GM23338 (cell line): ENCODE measurements at regions not wholly inside any gene's neighbourhood (a gene's known extent, or its start where the extent isn't known, plus 50 kb on each side); places are given as distances from the start of the nearest gene placed in this dataset.

Experiments used
- ATAC-seq: fragments of 200-7000 bp; cut with Tn5 transposase; 3 replicates; pipeline ENCODE4 v1.9.1; 2020
- DNase-seq: peaks from one replicate; pipeline ENCODE4 v3.0.0-alpha.2; 2015; ENCODE audit warnings: low spot score
- H2AFZ ChIP-seq: fragments of 200-600 bp; sonication (generic); 2 replicates; pipeline ENCODE4 v1.8.0; 2016; ENCODE audit warnings: antibody characterized with exemption, mild to moderate bottlenecking, moderate library complexity
- H3F3A ChIP-seq: fragments of 200-600 bp; sonication (generic); replicated peaks from 2 replicates; pipeline ENCODE4 v1.8.0; 2017; ENCODE audit warnings: antibody characterized with exemption, mixed run types, low read depth
- H3K27ac ChIP-seq: fragments of 200-600 bp; sonication (generic); 2 replicates; pipeline ENCODE4 v1.6.1; 2016; ENCODE audit warnings: low read depth
- H3K27me3 ChIP-seq: fragments of 200-600 bp; sonication (generic); 2 replicates; pipeline ENCODE4 v1.8.0; 2016; ENCODE audit warnings: mild to moderate bottlenecking, mixed run types, moderate library complexity; ENCODE audit not compliant: insufficient read depth
- H3K36me3 ChIP-seq: fragments of 200-600 bp; sonication (generic); 2 replicates; pipeline ENCODE4 v1.8.0; 2016; ENCODE audit warnings: mild to moderate bottlenecking; ENCODE audit not compliant: insufficient read depth
- H3K4me1 ChIP-seq: fragments of 200-600 bp; sonication (generic); 2 replicates; pipeline ENCODE4 v1.8.0; 2016; ENCODE audit warnings: mild to moderate bottlenecking, moderate library complexity; ENCODE audit not compliant: insufficient read depth
- H3K4me2 ChIP-seq: fragments of 200-600 bp; sonication (generic); 2 replicates; pipeline ENCODE4 v1.7.1; 2017; ENCODE audit warnings: mixed run types
- H3K4me3 ChIP-seq: fragments of 200-600 bp; sonication (generic); 2 replicates; pipeline ENCODE4 v1.6.1; 2016; ENCODE audit warnings: mixed run types
- H3K79me2 ChIP-seq: fragments of 200-600 bp; sonication (generic); replicated peaks from 2 replicates; pipeline ENCODE4 v1.8.0; 2017; ENCODE audit warnings: mild to moderate bottlenecking; ENCODE audit not compliant: insufficient read depth
- H3K9me2 ChIP-seq: fragments of 200-600 bp; sonication (generic); 2 replicates; pipeline ENCODE4 v1.8.0; 2017; ENCODE audit not compliant: insufficient read depth
- H4K20me1 ChIP-seq: fragments of 200-600 bp; sonication (generic); replicated peaks from 2 replicates; pipeline ENCODE4 v1.8.0; 2017; ENCODE audit warnings: mild to moderate bottlenecking; ENCODE audit not compliant: insufficient read depth
- H3K27ac Mint-ChIP-seq: 2 replicates; pipeline ENCODE4 v1.8.0; 2020; ENCODE audit warnings: inconsistent platforms, mild to moderate bottlenecking, moderate library complexity, mixed read lengths
- H3K27me3 Mint-ChIP-seq: 3 replicates; pipeline ENCODE4 v1.8.0; 2022; ENCODE audit warnings: low read depth, mild to moderate bottlenecking, moderate library complexity, mixed read lengths, inconsistent platforms; ENCODE audit not compliant: insufficient read depth, poor library complexity
- H3K36me3 Mint-ChIP-seq: 3 replicates; pipeline ENCODE4 v1.8.0; 2021; ENCODE audit warnings: low read depth, mild to moderate bottlenecking, inconsistent platforms, moderate library complexity, mixed read lengths
- H3K4me1 Mint-ChIP-seq: 3 replicates; pipeline ENCODE4 v1.8.0; 2020; ENCODE audit warnings: mild to moderate bottlenecking, inconsistent platforms, mixed read lengths
- H3K4me3 Mint-ChIP-seq: 3 replicates; pipeline ENCODE4 v1.8.0; 2021; ENCODE audit warnings: moderate library complexity, mild to moderate bottlenecking, inconsistent platforms, mixed read lengths
- H3K9me3 Mint-ChIP-seq: 3 replicates; pipeline ENCODE4 v1.8.0; 2020; ENCODE audit warnings: moderate library complexity, mild to moderate bottlenecking, inconsistent platforms, mixed read lengths
- NANOG ChIP-seq: IDR thresholded peaks from 2 replicates; pipeline ENCODE4 v1.6.1; 2016; ENCODE audit warnings: antibody characterized with exemption, borderline replicate concordance
- POLR2AphosphoS5 ChIP-seq: IDR thresholded peaks from 2 replicates; pipeline ENCODE4 v1.6.1; 2016; ENCODE audit warnings: antibody characterized with exemption, low read depth
- TF ChIP-seq, protein P1 (sequence below): fragments of 250-450 bp; sonication (Bioruptor Pico); IDR thresholded peaks from 2 replicates; pipeline ENCODE4 v1.5.0; 2020; ENCODE audit warnings: mild to moderate bottlenecking, moderate library complexity
- TF ChIP-seq, protein P2 (sequence below): IDR thresholded peaks from 2 replicates; pipeline ENCODE4 v1.6.1; 2016; ENCODE audit warnings: antibody characterized with exemption

DNA sequence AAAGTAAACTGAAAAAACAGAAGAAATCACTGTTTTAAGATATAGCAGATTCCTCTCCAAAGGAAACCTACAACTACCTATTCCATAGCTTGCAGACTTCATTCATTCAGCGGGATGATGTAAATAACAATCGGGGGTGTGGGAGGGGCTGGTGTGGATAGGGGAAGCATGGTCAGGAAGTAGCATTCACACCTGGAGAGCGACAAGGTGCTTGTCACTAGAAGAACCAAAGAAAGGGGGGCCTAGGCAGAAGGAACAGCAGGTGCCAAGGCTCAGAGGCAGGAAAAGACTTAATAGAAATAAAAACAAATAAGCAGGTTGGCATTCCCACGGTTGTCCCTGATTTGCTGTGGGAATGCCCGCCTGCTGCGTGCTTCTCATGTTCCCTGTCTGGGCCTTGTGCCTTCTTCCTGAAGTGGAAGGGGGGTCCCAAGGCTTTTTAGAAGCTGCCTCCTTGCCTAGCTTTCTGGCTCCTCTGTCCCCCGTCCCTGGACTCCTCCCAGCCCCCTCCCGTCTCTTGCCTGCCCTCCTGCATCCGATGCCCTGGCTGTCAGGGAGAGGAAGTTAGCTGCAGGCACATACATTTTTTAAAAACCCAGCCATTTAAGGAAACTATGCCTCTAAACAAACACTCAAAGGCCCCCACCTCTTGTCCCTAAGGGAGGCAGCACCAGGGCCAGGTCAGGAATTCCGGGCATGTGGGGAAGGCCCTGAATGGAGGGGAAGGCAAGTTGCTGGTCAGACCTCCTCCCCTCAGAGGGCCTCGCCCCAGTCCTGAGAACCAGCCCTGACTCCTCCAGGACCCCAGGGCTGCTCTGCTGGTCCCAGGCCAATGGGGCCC lies 54.7 kb upstream of the PRDM11 start:
- Histone ChIP-seq H3K36me3 (no peaks in the 10 kb centered on the region), H4K20me1 (no peaks in the 10 kb centered on the region), H3K27ac (peak overlapping the region; percentile 96), H3K9me2 (peaks cover 6% of the 10 kb centered on the region), H3K27me3 (no peaks in the 10 kb centered on the region), H3K4me1 (peaks cover 28% of the 10 kb centered on the region), H3K4me2 (peak overlapping the region; percentile 15), H3F3A (no peaks in the 10 kb centered on the region), H3K79me2 (no peaks in the 10 kb centered on the region), H2AFZ (no peak overlapping the region), H3K4me3 (peak overlapping the region; percentile 5; the same call in 1 of the 2 replicates)
- no peaks in the 10 kb centered on the region; the same call in 2 of the 3 replicates for H3K36me3 Mint-ChIP-seq
- TF ChIP-seq POLR2AphosphoS5: 0 out of 2 replicates have a peak, but pooled peaks have one; percentile 25
- TF ChIP-seq NANOG: peak; percentile 15; the same call in 1 of the 2 replicates
- TF ChIP-seq, protein P1, sequence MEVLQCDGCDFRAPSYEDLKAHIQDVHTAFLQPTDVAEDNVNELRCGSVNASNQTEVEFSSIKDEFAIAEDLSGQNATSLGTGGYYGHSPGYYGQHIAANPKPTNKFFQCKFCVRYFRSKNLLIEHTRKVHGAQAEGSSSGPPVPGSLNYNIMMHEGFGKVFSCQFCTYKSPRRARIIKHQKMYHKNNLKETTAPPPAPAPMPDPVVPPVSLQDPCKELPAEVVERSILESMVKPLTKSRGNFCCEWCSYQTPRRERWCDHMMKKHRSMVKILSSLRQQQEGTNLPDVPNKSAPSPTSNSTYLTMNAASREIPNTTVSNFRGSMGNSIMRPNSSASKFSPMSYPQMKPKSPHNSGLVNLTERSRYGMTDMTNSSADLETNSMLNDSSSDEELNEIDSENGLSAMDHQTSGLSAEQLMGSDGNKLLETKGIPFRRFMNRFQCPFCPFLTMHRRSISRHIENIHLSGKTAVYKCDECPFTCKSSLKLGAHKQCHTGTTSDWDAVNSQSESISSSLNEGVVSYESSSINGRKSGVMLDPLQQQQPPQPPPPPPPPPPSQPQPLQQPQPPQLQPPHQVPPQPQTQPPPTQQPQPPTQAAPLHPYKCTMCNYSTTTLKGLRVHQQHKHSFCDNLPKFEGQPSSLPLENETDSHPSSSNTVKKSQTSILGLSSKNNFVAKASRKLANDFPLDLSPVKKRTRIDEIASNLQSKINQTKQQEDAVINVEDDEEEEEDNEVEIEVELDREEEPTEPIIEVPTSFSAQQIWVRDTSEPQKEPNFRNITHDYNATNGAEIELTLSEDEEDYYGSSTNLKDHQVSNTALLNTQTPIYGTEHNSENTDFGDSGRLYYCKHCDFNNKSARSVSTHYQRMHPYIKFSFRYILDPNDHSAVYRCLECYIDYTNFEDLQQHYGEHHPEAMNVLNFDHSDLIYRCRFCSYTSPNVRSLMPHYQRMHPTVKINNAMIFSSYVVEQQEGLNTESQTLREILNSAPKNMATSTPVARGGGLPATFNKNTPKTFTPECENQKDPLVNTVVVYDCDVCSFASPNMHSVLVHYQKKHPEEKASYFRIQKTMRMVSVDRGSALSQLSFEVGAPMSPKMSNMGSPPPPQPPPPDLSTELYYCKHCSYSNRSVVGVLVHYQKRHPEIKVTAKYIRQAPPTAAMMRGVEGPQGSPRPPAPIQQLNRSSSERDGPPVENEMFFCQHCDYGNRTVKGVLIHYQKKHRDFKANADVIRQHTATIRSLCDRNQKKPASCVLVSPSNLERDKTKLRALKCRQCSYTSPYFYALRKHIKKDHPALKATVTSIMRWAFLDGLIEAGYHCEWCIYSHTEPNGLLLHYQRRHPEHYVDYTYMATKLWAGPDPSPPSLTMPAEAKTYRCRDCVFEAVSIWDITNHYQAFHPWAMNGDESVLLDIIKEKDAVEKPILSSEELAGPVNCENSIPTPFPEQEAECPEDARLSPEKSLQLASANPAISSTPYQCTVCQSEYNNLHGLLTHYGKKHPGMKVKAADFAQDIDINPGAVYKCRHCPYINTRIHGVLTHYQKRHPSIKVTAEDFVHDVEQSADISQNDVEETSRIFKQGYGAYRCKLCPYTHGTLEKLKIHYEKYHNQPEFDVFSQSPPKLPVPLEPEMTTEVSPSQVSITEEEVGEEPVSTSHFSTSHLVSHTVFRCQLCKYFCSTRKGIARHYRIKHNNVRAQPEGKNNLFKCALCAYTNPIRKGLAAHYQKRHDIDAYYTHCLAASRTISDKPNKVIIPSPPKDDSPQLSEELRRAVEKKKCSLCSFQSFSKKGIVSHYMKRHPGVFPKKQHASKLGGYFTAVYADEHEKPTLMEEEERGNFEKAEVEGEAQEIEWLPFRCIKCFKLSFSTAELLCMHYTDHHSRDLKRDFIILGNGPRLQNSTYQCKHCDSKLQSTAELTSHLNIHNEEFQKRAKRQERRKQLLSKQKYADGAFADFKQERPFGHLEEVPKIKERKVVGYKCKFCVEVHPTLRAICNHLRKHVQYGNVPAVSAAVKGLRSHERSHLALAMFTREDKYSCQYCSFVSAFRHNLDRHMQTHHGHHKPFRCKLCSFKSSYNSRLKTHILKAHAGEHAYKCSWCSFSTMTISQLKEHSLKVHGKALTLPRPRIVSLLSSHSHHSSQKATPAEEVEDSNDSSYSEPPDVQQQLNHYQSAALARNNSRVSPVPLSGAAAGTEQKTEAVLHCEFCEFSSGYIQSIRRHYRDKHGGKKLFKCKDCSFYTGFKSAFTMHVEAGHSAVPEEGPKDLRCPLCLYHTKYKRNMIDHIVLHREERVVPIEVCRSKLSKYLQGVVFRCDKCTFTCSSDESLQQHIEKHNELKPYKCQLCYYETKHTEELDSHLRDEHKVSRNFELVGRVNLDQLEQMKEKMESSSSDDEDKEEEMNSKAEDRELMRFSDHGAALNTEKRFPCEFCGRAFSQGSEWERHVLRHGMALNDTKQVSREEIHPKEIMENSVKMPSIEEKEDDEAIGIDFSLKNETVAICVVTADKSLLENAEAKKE (CRISPR knock-in tag): no peak
- TF ChIP-seq, protein P2, sequence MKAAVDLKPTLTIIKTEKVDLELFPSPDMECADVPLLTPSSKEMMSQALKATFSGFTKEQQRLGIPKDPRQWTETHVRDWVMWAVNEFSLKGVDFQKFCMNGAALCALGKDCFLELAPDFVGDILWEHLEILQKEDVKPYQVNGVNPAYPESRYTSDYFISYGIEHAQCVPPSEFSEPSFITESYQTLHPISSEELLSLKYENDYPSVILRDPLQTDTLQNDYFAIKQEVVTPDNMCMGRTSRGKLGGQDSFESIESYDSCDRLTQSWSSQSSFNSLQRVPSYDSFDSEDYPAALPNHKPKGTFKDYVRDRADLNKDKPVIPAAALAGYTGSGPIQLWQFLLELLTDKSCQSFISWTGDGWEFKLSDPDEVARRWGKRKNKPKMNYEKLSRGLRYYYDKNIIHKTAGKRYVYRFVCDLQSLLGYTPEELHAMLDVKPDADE: 0 out of 2 replicates have a peak, but pooled peaks have one; percentile 40
- no peaks in the 10 kb centered on the region for H3K9me3 Mint-ChIP-seq
- H3K27me3 Mint-ChIP-seq: peaks cover 20% of the 10 kb centered on the region
- DNase-seq (peak; percentile 93), ATAC-seq (peak; percentile 89)
- peak overlapping the region; percentile 47 for H3K4me3 Mint-ChIP-seq
- H3K27ac Mint-ChIP-seq: peak overlapping the region; percentile 95
- peaks cover 66% of the 10 kb centered on the region for H3K4me1 Mint-ChIP-seq
